ENCODE measurements at regions not wholly inside any gene's neighbourhood (a gene's known extent, or its start where the extent isn't known, plus 50 kb on each side); places are given as distances from the start of the nearest gene placed in this dataset.

GRCh38 chr3:147507638-147508286, 98.6 kb downstream of the ZIC1 start:
- H3K4me3 ChIP-seq (ENCODE audit: low read length) = no peak overlapping the region
- H3K4me1 ChIP-seq (ENCODE audit: control insufficient read depth, low read length) = no peaks in the 10 kb centered on the region
- H3K27me3 ChIP-seq (ENCODE audit: control insufficient read depth, low read length) = no peaks in the 10 kb centered on the region
- TF ChIP-seq CTCF (IDR thresholded peaks at IDR 0.05; ENCODE audit: low read depth, low read length, poor library complexity, severe bottlenecking) (no peak), EZH2phosphoT487 (IDR thresholded peaks at IDR 0.05; ENCODE audit: borderline replicate concordance, low read length) (no peak)
- H4K20me1 ChIP-seq (ENCODE audit: control insufficient read depth, insufficient read depth, low read depth, low read length) = no peaks in the 10 kb centered on the region
- no peaks in the 10 kb centered on the region for H3F3A ChIP-seq (ENCODE audit: control insufficient read depth, insufficient read depth)
- H3K9me2 ChIP-seq (replicated peaks; ENCODE audit: control insufficient read depth, low read length) = no peaks in the 10 kb centered on the region
- H3K9me3 ChIP-seq (ENCODE audit: control insufficient read depth, insufficient read depth, low read length) = no peaks in the 10 kb centered on the region
- no peaks in the 10 kb centered on the region for H3K79me2 ChIP-seq (ENCODE audit: control insufficient read depth, low read length)
- H3K27ac ChIP-seq (ENCODE audit: low read depth, low read length) = no peak overlapping the region
- H3K4me2 ChIP-seq (ENCODE audit: low read length) = no peak overlapping the region
- H3K36me3 ChIP-seq (ENCODE audit: control insufficient read depth, low read length) = no peaks in the 10 kb centered on the region

- TF ChIP-seq CTCF (IDR thresholded peaks at IDR 0.05; ENCODE audit: low read depth, low read length, poor library complexity, severe bottlenecking) = no peak
- TF ChIP-seq EZH2phosphoT487 (IDR thresholded peaks at IDR 0.05; ENCODE audit: borderline replicate concordance, low read length) = no peak
- no peaks in the 10 kb centered on the region for H3K36me3 ChIP-seq (ENCODE audit: control insufficient read depth, low read length)
- no peaks in the 10 kb centered on the region for H3K79me2 ChIP-seq (ENCODE audit: control insufficient read depth, low read length)
- H4K20me1 ChIP-seq (ENCODE audit: control insufficient read depth, insufficient read depth, low read depth, low read length) = no peaks in the 10 kb centered on the region
- no peaks in the 10 kb centered on the region for H3K4me1 ChIP-seq (ENCODE audit: control insufficient read depth, low read length)
- no peak overlapping the region for H3K4me3 ChIP-seq (ENCODE audit: low read length)
- H3K9me2 ChIP-seq (replicated peaks; ENCODE audit: control insufficient read depth, low read length) = no peaks in the 10 kb centered on the region
- H3F3A ChIP-seq (ENCODE audit: control insufficient read depth, insufficient read depth) = no peaks in the 10 kb centered on the region
- H3K4me2 ChIP-seq (ENCODE audit: low read length) = no peak overlapping the region
- no peaks in the 10 kb centered on the region for H3K27me3 ChIP-seq (ENCODE audit: control insufficient read depth, low read length)
- H3K9me3 ChIP-seq (ENCODE audit: control insufficient read depth, insufficient read depth, low read length) = no peaks in the 10 kb centered on the region
- H3K27ac ChIP-seq (ENCODE audit: low read depth, low read length) = no peak overlapping the region
These were observed 100.3 kb downstream of the ZIC1 start for GRCh38 chr3:147509448-147509847.

- H3K4me1 ChIP-seq (ENCODE audit: control insufficient read depth, low read length) = no peaks in the 10 kb centered on the region
- no peak overlapping the region for H3K27ac ChIP-seq (ENCODE audit: low read depth, low read length)
- H3K79me2 ChIP-seq (ENCODE audit: control insufficient read depth, low read length) = no peaks in the 10 kb centered on the region
- no peaks in the 10 kb centered on the region for H3K9me3 ChIP-seq (ENCODE audit: control insufficient read depth, insufficient read depth, low read length)
- H3K36me3 ChIP-seq (ENCODE audit: control insufficient read depth, low read length) = no peaks in the 10 kb centered on the region
- no peaks in the 10 kb centered on the region for H3K27me3 ChIP-seq (ENCODE audit: control insufficient read depth, low read length)
- no peaks in the 10 kb centered on the region for H3F3A ChIP-seq (ENCODE audit: control insufficient read depth, insufficient read depth)
- H3K9me2 ChIP-seq (replicated peaks; ENCODE audit: control insufficient read depth, low read length) = no peaks in the 10 kb centered on the region
- no peak overlapping the region for H3K4me3 ChIP-seq (ENCODE audit: low read length)
- no peak for TF ChIP-seq EZH2phosphoT487 (IDR thresholded peaks at IDR 0.05; ENCODE audit: borderline replicate concordance, low read length)
- TF ChIP-seq CTCF (IDR thresholded peaks at IDR 0.05; ENCODE audit: low read depth, low read length, poor library complexity, severe bottlenecking) = no peak
- H3K4me2 ChIP-seq (ENCODE audit: low read length) = no peak overlapping the region
- no peaks in the 10 kb centered on the region for H4K20me1 ChIP-seq (ENCODE audit: control insufficient read depth, insufficient read depth, low read depth, low read length)
These were observed 104.6 kb downstream of the ZIC1 start for GRCh38 chr3:147513785-147514184.
